ENCODE measurements at regions not wholly inside any gene's neighbourhood (a gene's known extent, or its start where the extent isn't known, plus 50 kb on each side); places are given as distances from the start of the nearest gene placed in this dataset.
"Not testable (repeated sequence)": the region's sequence is repeated elsewhere in the genome, so short reads cannot be mapped to it uniquely, and the experiment has no call there.

GRCh38 chr3:166446986-166447385 is 609.8 kb upstream of the BCHE start:
- no peak for DNase-seq (ENCODE audit: low spot score)

- peak; percentile 41 for DNase-seq (ENCODE audit: low spot score)
These were observed 609.1 kb upstream of the BCHE start for GRCh38 chr3:166446291-166446690.

- DNase-seq (ENCODE audit: low spot score), result no peak
These were observed 608.6 kb upstream of the BCHE start for GRCh38 chr3:166445865-166446264.

- DNase-seq (ENCODE audit: low spot score), result no peak
These were observed 607.5 kb upstream of the BCHE start for GRCh38 chr3:166444756-166445155.

GRCh38 chr3:166444336-166444735 is 607.1 kb upstream of the BCHE start:
- DNase-seq (ENCODE audit: low spot score), result peak; percentile 34

- DNase-seq (ENCODE audit: low spot score), result no peak
These were observed 598.3 kb upstream of the BCHE start for GRCh38 chr3:166435469-166436057.

GRCh38 chr3:166433060-166433459 is 595.8 kb upstream of the BCHE start:
- DNase-seq (ENCODE audit: low spot score), result no peak

- DNase-seq (ENCODE audit: low spot score), result no peak
These were observed 588.8 kb upstream of the BCHE start for GRCh38 chr3:166425900-166426611.

GRCh38 chr3:166425021-166425420 is 587.8 kb upstream of the BCHE start:
- no peak for DNase-seq (ENCODE audit: low spot score)

- not testable (repeated sequence) for DNase-seq (ENCODE audit: low spot score)
These were observed 586.7 kb upstream of the BCHE start for GRCh38 chr3:166423824-166424513.

- DNase-seq (ENCODE audit: low spot score), result no peak
These were observed 585.3 kb upstream of the BCHE start for GRCh38 chr3:166422556-166422955.

GRCh38 chr3:166420071-166420470 is 582.8 kb upstream of the BCHE start:
- no peak for DNase-seq (ENCODE audit: low spot score)

GRCh38 chr3:166405896-166406295 is 568.7 kb upstream of the BCHE start:
- DNase-seq (ENCODE audit: low spot score), result no peak

- DNase-seq (ENCODE audit: low spot score), result peak; percentile 11
These were observed 568.2 kb upstream of the BCHE start for GRCh38 chr3:166405465-166405864.

- DNase-seq (ENCODE audit: low spot score), result no peak
These were observed 553.1 kb upstream of the BCHE start for GRCh38 chr3:166390303-166390702.

- no peak for DNase-seq (ENCODE audit: low spot score)
These were observed 551.1 kb upstream of the BCHE start for GRCh38 chr3:166388321-166388720.

GRCh38 chr3:166372571-166373106 is 535.4 kb upstream of the BCHE start:
- no peak for DNase-seq (ENCODE audit: low spot score)

GRCh38 chr3:166367947-166368533 is 530.8 kb upstream of the BCHE start:
- DNase-seq (ENCODE audit: low spot score), result no peak

GRCh38 chr3:166362698-166363097 is 525.5 kb upstream of the BCHE start:
- no peak for DNase-seq (ENCODE audit: low spot score)

GRCh38 chr3:166360720-166361119 is 523.5 kb upstream of the BCHE start:
- no peak for DNase-seq (ENCODE audit: low spot score)

GRCh38 chr3:166351461-166351860 is 514.2 kb upstream of the BCHE start:
- DNase-seq (ENCODE audit: low spot score), result peak; percentile 8

GRCh38 chr3:166340604-166341266 is 503.5 kb upstream of the BCHE start:
- DNase-seq (ENCODE audit: low spot score), result no peak
